Activated T-cell treated with anti-CD3 and anti-CD28 coated beads, Interleukin-2, amount 50 U/mL, for 24 hours (primary cell): ENCODE measurements at regions not wholly inside any gene's neighbourhood (a gene's known extent, or its start where the extent isn't known, plus 50 kb on each side); places are given as distances from the start of the nearest gene placed in this dataset.

Experiments used
- DNase-seq: peaks from one replicate; pipeline ENCODE4 v3.0.0-alpha.2; 2020
- H3K27ac Mint-ChIP-seq: 2 replicates; pipeline ENCODE4 v1.8.0; 2020; ENCODE audit warnings: mild to moderate bottlenecking, mixed read lengths
- H3K27me3 Mint-ChIP-seq: 2 replicates; pipeline ENCODE4 v1.8.0; 2020; ENCODE audit warnings: mixed read lengths
- H3K36me3 Mint-ChIP-seq: 2 replicates; pipeline ENCODE4 v1.8.0; 2020; ENCODE audit warnings: low read depth, mixed read lengths
- H3K4me1 Mint-ChIP-seq: 2 replicates; pipeline ENCODE4 v1.8.0; 2020; ENCODE audit warnings: low read depth, mixed read lengths
- H3K4me3 Mint-ChIP-seq: 2 replicates; pipeline ENCODE4 v1.8.0; 2020; ENCODE audit warnings: mild to moderate bottlenecking, moderate library complexity, mixed read lengths
- H3K9me3 Mint-ChIP-seq: 2 replicates; pipeline ENCODE4 v1.8.0; 2020; ENCODE audit warnings: mixed read lengths

DNA sequence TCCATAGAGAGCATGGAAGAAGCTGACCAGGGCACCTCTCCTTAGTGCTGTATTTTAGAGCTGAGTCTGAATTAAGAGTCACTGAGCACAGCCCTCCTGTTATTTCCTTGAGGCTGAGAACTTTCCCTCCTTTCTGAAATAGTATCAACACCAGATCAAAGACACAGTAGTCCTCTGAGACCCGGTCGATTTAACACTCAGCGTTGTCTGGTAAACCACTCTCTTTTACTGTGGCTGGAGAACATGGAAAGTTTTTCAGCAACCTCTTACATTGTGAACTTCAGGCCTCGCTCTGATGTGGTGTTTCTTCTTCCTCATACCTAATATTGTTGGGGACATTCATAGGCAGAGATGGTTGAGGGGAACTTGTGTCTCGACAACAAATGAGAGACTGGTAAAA lies 202.0 kb upstream of the MTPN start:
- H3K27ac Mint-ChIP-seq = no peak overlapping the region
- no peak overlapping the region for H3K4me3 Mint-ChIP-seq

DNA sequence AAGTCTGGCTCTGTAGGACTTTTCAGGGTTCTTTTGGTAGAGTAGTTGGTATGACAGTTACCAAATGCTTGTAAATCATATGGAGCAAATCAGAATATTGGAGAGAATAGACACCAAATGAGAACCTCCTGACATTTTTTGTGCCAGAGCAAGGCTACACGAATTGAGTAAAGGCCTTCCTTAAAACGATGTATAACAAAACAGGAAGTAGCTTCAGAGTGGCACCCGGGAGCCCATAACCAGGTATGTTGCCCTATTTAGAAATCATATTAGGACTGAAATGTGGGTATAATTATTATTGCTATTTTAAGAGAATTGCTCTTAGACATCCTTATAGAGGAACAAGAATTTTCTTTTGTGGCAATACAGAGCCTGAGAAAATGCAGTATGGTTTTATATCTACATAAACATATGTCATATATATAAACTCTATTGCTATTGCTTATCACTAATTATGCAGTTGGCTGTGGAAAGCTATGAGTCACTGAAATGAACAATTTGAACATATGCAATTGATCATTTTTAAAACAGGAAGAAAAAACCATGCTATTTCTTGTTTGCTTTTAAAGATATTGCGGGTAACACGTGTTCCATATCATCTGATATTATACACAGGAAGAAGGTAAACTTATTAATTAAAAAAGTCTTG lies 197.4 kb upstream of the MTPN start:
- DNase-seq = no peak
- Mint-ChIP-seq H3K27me3 (no peaks in the 10 kb centered on the region), H3K36me3 (no peaks in the 10 kb centered on the region), H3K4me1 (peaks cover 6% of the 10 kb centered on the region), H3K9me3 (no peaks in the 10 kb centered on the region), H3K4me3 (no peak overlapping the region), H3K27ac (no peak overlapping the region)

More for the DNA sequence above, 202.0 kb upstream of the MTPN start:
- H3K27me3 Mint-ChIP-seq = no peaks in the 10 kb centered on the region
- no peaks in the 10 kb centered on the region for H3K9me3 Mint-ChIP-seq
- DNase-seq = no peak
- H3K4me1 Mint-ChIP-seq = peaks cover 8% of the 10 kb centered on the region
- H3K36me3 Mint-ChIP-seq = no peaks in the 10 kb centered on the region

DNA sequence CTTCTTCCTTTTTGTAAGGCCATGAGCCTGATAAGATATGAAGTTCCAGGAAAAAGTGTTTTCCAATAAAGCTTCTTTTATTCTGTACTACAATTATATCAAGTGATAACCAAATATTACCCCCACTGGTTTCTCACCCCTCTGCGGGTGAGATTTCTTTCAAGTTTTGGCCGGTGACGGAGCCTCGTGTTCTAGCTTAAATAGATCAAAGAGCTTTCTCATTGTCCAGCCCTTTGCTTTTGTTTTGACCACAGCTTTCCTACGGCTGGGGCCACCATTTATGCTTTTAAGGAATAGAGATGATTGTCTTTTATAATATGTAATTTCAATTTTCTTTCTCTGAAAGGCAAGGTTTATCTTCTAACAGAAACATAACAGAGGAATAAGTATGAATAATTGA lies 196.7 kb upstream of the MTPN start:
- Mint-ChIP-seq H3K4me3 (no peak overlapping the region), H3K9me3 (no peaks in the 10 kb centered on the region), H3K27ac (no peak overlapping the region)

DNA sequence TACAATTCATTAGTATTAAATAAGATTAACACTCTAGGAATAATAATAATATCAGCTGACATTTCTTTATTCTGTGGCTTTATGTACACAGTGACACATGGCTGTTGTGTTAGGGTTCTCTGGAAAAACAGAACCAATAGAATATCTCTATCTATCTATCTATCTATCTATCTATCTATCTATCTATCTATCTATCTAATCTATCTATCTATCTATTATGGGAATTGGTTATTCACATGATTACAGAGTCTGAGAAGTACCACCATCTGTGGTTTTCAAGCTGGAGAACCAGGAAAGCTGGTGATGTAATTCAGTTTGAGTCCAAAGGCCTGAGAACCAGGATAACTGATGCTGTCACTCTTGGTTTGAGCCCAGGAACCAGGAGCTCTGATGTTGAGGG lies 194.1 kb upstream of the MTPN start:
- H3K4me3 Mint-ChIP-seq = no peak overlapping the region
- no peak for DNase-seq
- no peaks in the 10 kb centered on the region for H3K36me3 Mint-ChIP-seq
- no peaks in the 10 kb centered on the region for H3K27me3 Mint-ChIP-seq
- H3K4me1 Mint-ChIP-seq = no peaks in the 10 kb centered on the region
- no peak overlapping the region for H3K27ac Mint-ChIP-seq
- no peaks in the 10 kb centered on the region for H3K9me3 Mint-ChIP-seq

More for the DNA sequence above, 196.7 kb upstream of the MTPN start:
- H3K36me3 Mint-ChIP-seq = no peaks in the 10 kb centered on the region
- H3K27me3 Mint-ChIP-seq = no peaks in the 10 kb centered on the region
- DNase-seq = no peak
- no peaks in the 10 kb centered on the region for H3K4me1 Mint-ChIP-seq

DNA sequence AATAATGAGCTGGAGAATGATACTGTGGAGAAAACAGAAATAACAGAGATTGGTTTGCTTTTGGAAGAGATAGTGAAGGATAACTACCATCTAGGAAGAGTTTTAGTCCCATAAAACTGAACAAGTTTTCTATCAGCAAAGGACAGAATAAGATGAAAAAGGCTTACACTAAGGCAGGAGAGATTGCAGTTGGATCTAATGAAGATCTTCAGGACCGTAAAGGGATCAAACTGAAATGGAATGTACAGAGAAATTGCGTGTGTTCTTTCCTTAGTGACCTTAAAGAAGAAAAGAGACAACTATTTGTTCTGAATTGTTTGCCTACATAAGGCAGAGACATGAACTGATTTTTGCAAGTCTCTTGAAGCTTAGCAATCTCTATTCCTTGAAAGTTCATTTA lies 191.7 kb upstream of the MTPN start:
- Mint-ChIP-seq H3K4me3 (no peak overlapping the region), H3K36me3 (no peaks in the 10 kb centered on the region), H3K27me3 (no peaks in the 10 kb centered on the region), H3K9me3 (no peaks in the 10 kb centered on the region), H3K4me1 (no peaks in the 10 kb centered on the region), H3K27ac (no peak overlapping the region)
- DNase-seq = no peak

DNA sequence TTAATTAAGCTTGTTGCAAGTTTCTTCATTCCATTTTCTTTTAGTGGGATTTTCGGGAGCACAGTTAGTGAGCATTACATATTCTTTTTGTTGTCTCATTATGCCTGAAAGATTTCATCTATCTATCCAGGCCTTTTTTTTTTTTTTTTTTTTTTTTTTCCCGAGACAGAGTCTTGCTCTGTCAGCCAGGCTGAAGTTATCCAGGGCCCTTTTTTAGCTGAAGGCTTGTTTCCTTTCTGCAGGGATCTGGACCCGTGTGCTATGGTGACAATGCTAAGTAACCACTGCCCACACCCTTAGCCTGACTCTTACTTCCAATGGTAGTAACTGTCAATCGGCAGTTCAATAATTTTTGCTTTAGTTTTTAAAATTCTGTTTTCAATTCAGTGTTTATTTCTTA lies 190.8 kb upstream of the MTPN start:
- H3K4me3 Mint-ChIP-seq = no peak overlapping the region
- H3K9me3 Mint-ChIP-seq = no peaks in the 10 kb centered on the region
- no peaks in the 10 kb centered on the region for H3K4me1 Mint-ChIP-seq
- no peak overlapping the region for H3K27ac Mint-ChIP-seq
- no peaks in the 10 kb centered on the region for H3K27me3 Mint-ChIP-seq
- no peaks in the 10 kb centered on the region for H3K36me3 Mint-ChIP-seq
- DNase-seq = no peak

DNA sequence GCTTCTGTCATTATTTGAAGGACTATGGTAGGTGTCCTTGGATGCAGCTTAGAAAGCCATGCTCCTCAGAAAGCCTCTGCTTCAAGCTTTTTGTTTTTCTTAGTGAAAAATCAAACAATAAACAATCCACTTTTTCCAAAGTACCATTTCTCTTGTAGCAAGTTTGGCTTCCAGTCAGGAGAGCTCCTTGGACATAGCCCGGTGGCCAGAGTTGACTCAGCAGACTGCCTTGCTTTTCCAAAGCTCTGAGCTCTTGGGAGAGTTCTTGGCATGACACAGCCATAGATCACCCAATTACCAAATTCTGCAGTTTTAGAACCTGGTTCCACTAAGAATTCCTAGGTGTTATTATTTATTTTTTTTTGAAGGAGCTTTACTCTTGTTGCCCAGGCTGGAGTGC lies 189.4 kb upstream of the MTPN start:
- Mint-ChIP-seq H3K27me3 (no peaks in the 10 kb centered on the region), H3K4me3 (no peak overlapping the region), H3K27ac (no peak overlapping the region), H3K36me3 (no peaks in the 10 kb centered on the region), H3K4me1 (no peaks in the 10 kb centered on the region), H3K9me3 (no peaks in the 10 kb centered on the region)
- DNase-seq = no peak

DNA sequence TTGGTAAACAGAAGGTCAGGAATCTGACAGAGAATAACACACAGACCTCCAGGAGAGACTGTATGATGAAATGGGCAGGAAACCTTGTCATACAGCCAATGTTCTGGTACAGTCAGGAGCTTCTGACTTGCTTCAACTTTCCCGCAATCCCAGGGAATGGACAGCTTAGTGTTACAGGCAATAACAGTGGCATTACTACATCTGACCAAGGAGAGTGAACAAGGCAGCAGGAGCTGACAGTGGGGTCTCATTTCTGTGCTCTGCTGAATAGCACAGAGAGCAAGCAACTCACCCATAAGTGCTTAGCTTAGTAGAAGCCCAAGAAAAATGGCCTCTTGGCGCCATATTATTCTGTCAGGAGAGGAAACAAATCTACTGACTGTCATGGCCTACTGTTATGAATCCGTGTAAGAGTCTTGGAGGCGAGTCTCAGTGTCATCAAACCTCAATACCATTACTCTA lies 186.2 kb upstream of the MTPN start:
- Mint-ChIP-seq H3K4me3 (no peak overlapping the region), H3K36me3 (no peaks in the 10 kb centered on the region)

DNA sequence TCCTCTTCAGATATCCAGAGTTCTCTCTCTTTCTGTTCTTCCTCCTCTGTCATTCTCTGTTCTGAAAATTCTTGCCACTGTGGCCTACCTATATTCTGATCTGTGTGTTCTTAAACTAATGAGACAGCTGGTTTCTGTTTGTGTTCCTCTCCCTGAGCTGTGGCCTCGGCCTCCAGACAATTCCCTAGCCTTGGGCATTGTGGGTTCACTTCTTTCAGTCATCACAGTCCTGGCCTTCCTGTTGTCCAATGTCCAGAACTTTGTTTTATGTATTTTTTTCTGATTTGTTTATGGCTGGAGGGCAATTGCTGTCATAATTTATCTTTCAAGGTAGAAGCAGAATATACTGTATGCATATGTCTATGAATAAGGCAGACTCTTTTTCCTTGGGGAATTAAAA lies 173.2 kb upstream of the MTPN start:
- DNase-seq = no peak
- Mint-ChIP-seq H3K4me1 (no peaks in the 10 kb centered on the region), H3K27ac (no peak overlapping the region), H3K4me3 (no peak overlapping the region), H3K36me3 (no peaks in the 10 kb centered on the region), H3K27me3 (no peaks in the 10 kb centered on the region), H3K9me3 (no peaks in the 10 kb centered on the region)

More for the DNA sequence above, 186.2 kb upstream of the MTPN start:
- no peaks in the 10 kb centered on the region for H3K9me3 Mint-ChIP-seq
- H3K27me3 Mint-ChIP-seq = no peaks in the 10 kb centered on the region
- DNase-seq = no peak
- no peak overlapping the region for H3K27ac Mint-ChIP-seq
- H3K4me1 Mint-ChIP-seq = no peaks in the 10 kb centered on the region

DNA sequence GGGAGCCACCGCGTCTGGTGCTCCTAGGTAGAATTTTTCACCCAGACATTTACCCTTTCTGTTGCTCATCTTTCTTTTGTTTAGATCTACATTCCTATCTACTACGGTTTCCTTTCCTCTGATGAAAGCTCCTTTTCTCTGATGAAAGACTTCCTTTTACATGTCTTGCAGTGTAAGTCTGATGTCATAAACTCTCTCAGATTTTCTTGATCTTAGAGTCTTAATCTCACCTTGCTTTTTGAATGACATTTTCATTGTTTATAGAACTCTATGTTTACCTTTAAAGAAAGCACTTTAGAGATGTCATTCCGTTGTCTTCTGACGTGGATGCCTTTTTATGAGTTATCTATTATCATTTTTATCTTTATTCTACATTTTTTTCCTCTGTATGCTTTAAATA lies 171.8 kb upstream of the MTPN start:
- Mint-ChIP-seq H3K27ac (no peak overlapping the region), H3K4me1 (no peaks in the 10 kb centered on the region), H3K4me3 (no peak overlapping the region), H3K9me3 (no peaks in the 10 kb centered on the region), H3K36me3 (no peaks in the 10 kb centered on the region), H3K27me3 (no peaks in the 10 kb centered on the region)
- DNase-seq = no peak

DNA sequence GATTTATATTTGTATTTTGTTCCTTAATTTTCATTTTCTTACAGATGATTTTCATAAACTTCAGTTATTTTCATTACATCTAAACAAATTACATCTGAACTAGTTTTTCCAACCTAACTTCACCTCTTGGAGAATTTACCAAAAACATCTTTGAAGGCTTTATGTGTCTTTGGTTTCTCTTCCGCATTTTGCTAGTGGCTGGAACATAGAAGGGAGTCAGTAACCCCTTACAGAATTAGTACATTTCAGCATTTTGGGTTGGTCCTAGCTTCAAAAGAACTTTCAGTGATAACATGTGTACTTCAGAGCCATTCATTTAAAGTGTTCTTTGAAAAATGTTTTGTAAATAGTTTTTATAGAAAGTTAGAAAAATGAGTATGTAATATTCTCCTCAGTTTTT lies 169.8 kb upstream of the MTPN start:
- no peak overlapping the region for H3K4me3 Mint-ChIP-seq
- no peaks in the 10 kb centered on the region for H3K27me3 Mint-ChIP-seq
- H3K4me1 Mint-ChIP-seq = no peaks in the 10 kb centered on the region
- H3K36me3 Mint-ChIP-seq = no peaks in the 10 kb centered on the region
- no peaks in the 10 kb centered on the region for H3K9me3 Mint-ChIP-seq
- no peak overlapping the region for H3K27ac Mint-ChIP-seq
- DNase-seq = no peak

DNA sequence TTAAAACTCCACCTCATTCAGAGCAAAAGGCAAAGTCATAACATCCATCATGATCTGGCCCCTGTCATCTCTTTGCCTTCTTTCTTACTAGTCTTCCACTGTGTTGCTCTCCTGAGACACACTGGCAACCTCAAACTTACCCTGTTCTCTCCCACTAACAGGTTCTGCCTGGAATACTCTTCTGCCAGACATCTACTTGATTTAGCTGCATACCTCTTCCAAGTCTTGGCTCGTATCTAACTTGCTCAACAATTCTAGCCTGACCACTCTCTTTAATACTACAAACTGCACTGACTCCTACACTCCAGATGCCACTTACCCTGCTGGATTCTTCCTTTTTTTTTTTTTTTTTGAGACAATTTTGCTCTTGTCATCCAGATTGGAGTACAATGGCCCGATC lies 167.0 kb upstream of the MTPN start:
- no peak for DNase-seq
- no peaks in the 10 kb centered on the region for H3K9me3 Mint-ChIP-seq
- H3K27ac Mint-ChIP-seq = no peak overlapping the region
- H3K27me3 Mint-ChIP-seq = no peaks in the 10 kb centered on the region
- no peak overlapping the region for H3K4me3 Mint-ChIP-seq
- H3K36me3 Mint-ChIP-seq = no peaks in the 10 kb centered on the region
- no peaks in the 10 kb centered on the region for H3K4me1 Mint-ChIP-seq

DNA sequence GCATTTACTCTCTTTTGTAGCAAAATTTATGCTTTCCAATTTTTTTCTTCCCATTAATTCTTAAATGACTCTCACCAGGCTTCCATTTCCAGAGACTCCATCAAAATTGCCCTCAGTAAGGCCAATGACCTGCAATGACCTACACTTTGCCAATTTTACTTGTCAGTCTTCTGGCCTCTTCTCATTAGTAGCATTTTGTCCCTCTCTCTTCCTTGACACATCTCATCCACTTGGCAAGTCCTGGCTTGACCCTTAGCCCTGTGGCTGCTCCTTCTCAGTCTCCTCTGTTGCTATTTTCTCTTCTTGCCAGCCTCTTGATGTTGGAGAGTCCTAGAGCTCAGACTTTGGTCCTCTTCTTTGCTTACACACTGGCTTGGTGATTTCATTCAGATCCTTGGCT lies 166.1 kb upstream of the MTPN start:
- Mint-ChIP-seq H3K27ac (no peak overlapping the region), H3K4me3 (no peak overlapping the region), H3K27me3 (no peaks in the 10 kb centered on the region), H3K9me3 (no peaks in the 10 kb centered on the region), H3K36me3 (no peaks in the 10 kb centered on the region), H3K4me1 (no peaks in the 10 kb centered on the region)
- no peak for DNase-seq

DNA sequence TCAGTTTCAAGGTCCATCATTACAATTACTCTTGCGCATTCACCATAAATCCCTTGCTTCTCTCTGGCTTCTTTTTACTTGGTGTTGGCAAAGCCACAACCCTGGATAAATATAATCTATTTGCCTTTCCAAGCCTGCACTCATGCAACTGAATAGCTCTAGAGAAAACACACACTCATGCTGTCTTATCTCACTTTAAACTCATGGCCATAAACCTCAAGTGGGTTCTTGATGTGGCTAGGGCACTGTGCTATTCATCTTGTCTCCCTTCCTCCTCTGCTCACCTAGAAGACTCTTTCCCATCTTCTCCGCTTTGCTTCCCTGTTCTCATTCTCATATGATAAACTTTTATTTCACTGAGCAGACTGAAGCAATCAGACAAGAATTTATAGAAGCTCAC lies 165.4 kb upstream of the MTPN start:
- Mint-ChIP-seq H3K9me3 (no peaks in the 10 kb centered on the region), H3K27ac (no peak overlapping the region), H3K4me1 (no peaks in the 10 kb centered on the region), H3K27me3 (no peaks in the 10 kb centered on the region), H3K4me3 (no peak overlapping the region), H3K36me3 (no peaks in the 10 kb centered on the region)
- DNase-seq = no peak

DNA sequence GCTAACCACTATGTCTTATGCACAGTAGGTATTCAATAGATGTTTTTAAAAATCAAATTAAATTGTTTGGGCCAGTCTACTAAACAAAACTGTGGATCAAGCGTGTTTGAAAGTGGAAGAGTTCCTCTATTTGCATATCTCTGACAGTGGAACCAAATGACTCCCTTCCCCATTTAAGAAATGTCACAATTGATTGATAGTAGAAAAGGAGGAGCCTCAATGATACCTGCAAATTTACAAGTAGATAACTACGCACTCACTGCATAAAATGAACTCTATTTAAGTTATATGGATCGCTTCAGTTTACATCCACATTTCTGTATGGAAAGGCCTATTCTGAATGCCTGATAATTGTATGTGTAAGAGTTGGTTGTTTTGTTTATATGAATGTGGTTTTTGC lies 163.3 kb upstream of the MTPN start:
- Mint-ChIP-seq H3K27me3 (no peaks in the 10 kb centered on the region), H3K9me3 (no peaks in the 10 kb centered on the region), H3K4me1 (no peaks in the 10 kb centered on the region)

DNA sequence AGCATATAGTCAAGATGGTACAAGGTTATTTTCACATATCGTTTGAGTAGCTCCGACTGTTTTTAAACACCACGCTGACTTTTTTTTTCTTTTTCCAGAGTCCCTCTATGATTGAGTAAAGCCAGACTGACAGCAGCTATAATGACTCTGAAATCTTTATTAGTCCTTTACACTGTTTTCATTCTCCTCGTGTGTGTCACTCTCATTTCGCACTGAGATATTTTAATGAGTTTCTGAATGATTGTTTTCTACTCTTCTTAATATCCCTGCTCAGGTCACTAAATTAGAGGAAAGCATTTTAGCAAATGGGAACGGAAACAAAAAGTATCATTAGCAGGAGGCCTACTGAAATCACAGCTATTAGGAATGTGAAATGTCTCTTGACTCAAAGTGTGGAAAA lies 162.3 kb upstream of the MTPN start:
- DNase-seq = no peak
- H3K4me3 Mint-ChIP-seq = no peak overlapping the region

More for the DNA sequence above, 163.3 kb upstream of the MTPN start:
- Mint-ChIP-seq H3K27ac (no peak overlapping the region), H3K36me3 (no peaks in the 10 kb centered on the region), H3K4me3 (no peak overlapping the region)
- DNase-seq = no peak

More for the DNA sequence above, 162.3 kb upstream of the MTPN start:
- Mint-ChIP-seq H3K4me1 (no peaks in the 10 kb centered on the region), H3K36me3 (no peaks in the 10 kb centered on the region), H3K9me3 (no peaks in the 10 kb centered on the region), H3K27ac (no peak overlapping the region), H3K27me3 (no peaks in the 10 kb centered on the region)
